ENCODE measurements at regions not wholly inside any gene's neighbourhood (a gene's known extent, or its start where the extent isn't known, plus 50 kb on each side); places are given as distances from the start of the nearest gene placed in this dataset.

DNA sequence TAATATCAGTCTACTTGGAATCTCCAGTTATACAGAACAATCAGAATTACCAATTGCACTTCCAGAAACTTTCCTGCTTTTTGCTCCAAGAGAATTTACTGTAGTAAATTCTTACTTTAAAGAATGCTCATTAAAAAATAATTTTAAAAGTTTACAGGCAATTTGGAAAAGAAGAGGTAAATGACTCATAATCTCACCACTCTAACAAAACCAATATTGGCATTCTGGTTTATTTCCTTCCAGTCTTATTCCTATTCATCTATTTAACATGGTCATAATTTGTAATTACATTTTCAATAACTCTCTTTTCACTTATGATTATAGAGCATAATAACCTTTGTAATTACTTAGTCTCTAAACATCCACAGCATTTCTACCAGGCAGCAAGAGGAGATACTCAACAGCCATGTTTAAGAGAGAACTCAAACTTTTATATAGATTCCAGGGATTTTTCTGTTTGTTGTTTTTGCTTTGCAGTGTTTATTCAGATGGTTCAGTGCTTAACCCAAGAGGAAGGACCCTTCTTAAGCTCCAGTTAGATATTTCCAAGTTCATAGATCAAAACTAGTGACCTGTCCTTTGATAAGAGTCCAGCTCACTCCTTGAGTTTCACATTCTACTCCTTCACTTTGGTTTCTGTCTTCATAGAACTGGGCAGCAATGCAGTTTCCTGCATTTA, 464.7 kb downstream of the TXNL1 start:
- TF ChIP-seq EP300 (IDR thresholded peaks at IDR 0.05), result no peak
- TF ChIP-seq, protein P1, sequence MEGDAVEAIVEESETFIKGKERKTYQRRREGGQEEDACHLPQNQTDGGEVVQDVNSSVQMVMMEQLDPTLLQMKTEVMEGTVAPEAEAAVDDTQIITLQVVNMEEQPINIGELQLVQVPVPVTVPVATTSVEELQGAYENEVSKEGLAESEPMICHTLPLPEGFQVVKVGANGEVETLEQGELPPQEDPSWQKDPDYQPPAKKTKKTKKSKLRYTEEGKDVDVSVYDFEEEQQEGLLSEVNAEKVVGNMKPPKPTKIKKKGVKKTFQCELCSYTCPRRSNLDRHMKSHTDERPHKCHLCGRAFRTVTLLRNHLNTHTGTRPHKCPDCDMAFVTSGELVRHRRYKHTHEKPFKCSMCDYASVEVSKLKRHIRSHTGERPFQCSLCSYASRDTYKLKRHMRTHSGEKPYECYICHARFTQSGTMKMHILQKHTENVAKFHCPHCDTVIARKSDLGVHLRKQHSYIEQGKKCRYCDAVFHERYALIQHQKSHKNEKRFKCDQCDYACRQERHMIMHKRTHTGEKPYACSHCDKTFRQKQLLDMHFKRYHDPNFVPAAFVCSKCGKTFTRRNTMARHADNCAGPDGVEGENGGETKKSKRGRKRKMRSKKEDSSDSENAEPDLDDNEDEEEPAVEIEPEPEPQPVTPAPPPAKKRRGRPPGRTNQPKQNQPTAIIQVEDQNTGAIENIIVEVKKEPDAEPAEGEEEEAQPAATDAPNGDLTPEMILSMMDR (IDR thresholded peaks at IDR 0.05), result no peak

Measured in ovary (tissue), 3 donors.